ENCODE measurements at regions not wholly inside any gene's neighbourhood (a gene's known extent, or its start where the extent isn't known, plus 50 kb on each side); places are given as distances from the start of the nearest gene placed in this dataset.

- POLR2A ChIA-PET = no interaction called here
- no peaks in the 10 kb centered on the region for H3K4me1 Mint-ChIP-seq (ENCODE audit: insufficient read depth, unreplicated experiment)
- no peak for DNase-seq (ENCODE audit: unreplicated experiment)
- H3K9me3 Mint-ChIP-seq (ENCODE audit: unreplicated experiment) = no peaks in the 10 kb centered on the region
- TF ChIP-seq, protein P1, sequence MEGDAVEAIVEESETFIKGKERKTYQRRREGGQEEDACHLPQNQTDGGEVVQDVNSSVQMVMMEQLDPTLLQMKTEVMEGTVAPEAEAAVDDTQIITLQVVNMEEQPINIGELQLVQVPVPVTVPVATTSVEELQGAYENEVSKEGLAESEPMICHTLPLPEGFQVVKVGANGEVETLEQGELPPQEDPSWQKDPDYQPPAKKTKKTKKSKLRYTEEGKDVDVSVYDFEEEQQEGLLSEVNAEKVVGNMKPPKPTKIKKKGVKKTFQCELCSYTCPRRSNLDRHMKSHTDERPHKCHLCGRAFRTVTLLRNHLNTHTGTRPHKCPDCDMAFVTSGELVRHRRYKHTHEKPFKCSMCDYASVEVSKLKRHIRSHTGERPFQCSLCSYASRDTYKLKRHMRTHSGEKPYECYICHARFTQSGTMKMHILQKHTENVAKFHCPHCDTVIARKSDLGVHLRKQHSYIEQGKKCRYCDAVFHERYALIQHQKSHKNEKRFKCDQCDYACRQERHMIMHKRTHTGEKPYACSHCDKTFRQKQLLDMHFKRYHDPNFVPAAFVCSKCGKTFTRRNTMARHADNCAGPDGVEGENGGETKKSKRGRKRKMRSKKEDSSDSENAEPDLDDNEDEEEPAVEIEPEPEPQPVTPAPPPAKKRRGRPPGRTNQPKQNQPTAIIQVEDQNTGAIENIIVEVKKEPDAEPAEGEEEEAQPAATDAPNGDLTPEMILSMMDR (IDR thresholded peaks at IDR 0.05; ENCODE audit: unreplicated experiment) = no peak
- H3K4me3 Mint-ChIP-seq (ENCODE audit: unreplicated experiment) = no peak overlapping the region
- H3K27ac Mint-ChIP-seq (ENCODE audit: low read depth, unreplicated experiment) = no peak overlapping the region
- H3K36me3 Mint-ChIP-seq (ENCODE audit: insufficient read depth, unreplicated experiment) = no peaks in the 10 kb centered on the region
- intact Hi-C loops (cut with micrococcal nuclease) = no loop called here
- CTCF ChIA-PET = no interaction called here
- H3K27me3 Mint-ChIP-seq (ENCODE audit: insufficient read depth, unreplicated experiment) = no peaks in the 10 kb centered on the region
- BruUV-seq (replicated peaks) = no TSS peak
Observed at GRCh38 chr12:58616618-58617017, 303.7 kb downstream of the LRIG3 start.

DNA sequence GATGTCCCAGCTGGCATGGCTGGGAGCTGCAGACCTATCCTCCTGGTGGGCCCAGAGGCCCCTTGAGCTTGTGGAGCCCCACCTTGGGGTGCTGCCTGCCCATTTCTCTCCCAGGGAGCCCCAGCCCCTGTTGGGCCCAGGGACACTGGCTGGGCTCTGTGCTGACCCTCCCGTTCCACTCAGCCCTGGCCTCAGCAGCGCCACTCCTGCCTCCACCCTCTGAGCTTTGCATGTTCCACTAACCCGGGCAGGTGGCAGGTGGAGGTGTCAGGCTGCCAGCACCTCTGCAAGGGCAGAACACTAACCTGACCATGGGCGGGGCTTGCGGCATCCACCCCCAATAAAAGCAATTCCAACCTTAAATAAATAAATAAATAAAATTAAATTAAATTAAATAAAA is 299.2 kb downstream of the LRIG3 start:
- TF ChIP-seq, protein P1 (IDR thresholded peaks at IDR 0.05; ENCODE audit: unreplicated experiment) = no peak
- no peaks in the 10 kb centered on the region for H3K4me1 Mint-ChIP-seq (ENCODE audit: insufficient read depth, unreplicated experiment)
- ChIA-PET POLR2A (no interaction called here), CTCF (no interaction called here)
- no peaks in the 10 kb centered on the region for H3K27me3 Mint-ChIP-seq (ENCODE audit: insufficient read depth, unreplicated experiment)
- no peak overlapping the region for H3K27ac Mint-ChIP-seq (ENCODE audit: low read depth, unreplicated experiment)
- no peaks in the 10 kb centered on the region for H3K36me3 Mint-ChIP-seq (ENCODE audit: insufficient read depth, unreplicated experiment)
- H3K9me3 Mint-ChIP-seq (ENCODE audit: unreplicated experiment) = no peaks in the 10 kb centered on the region
- DNase-seq (ENCODE audit: unreplicated experiment) = no peak
- intact Hi-C loops (cut with micrococcal nuclease) = no loop called here
- BruUV-seq (replicated peaks) = no TSS peak
- no peak overlapping the region for H3K4me3 Mint-ChIP-seq (ENCODE audit: unreplicated experiment)

- ChIA-PET POLR2A (interaction anchor here (0.6 kb wide), 1 partner anchor 9 kb away, joined by 3 read pairs; no protein-coding TSS in a partner anchor), CTCF (no interaction called here)
- no peaks in the 10 kb centered on the region for H3K9me3 Mint-ChIP-seq (ENCODE audit: unreplicated experiment)
- TF ChIP-seq, protein P1 (IDR thresholded peaks at IDR 0.05; ENCODE audit: unreplicated experiment) = no peak
- no peak overlapping the region for H3K4me3 Mint-ChIP-seq (ENCODE audit: unreplicated experiment)
- no peak overlapping the region for H3K27ac Mint-ChIP-seq (ENCODE audit: low read depth, unreplicated experiment)
- H3K36me3 Mint-ChIP-seq (ENCODE audit: insufficient read depth, unreplicated experiment) = no peaks in the 10 kb centered on the region
- no peaks in the 10 kb centered on the region for H3K27me3 Mint-ChIP-seq (ENCODE audit: insufficient read depth, unreplicated experiment)
- no TSS peak for BruUV-seq (replicated peaks)
- peak; percentile 26 for DNase-seq (ENCODE audit: unreplicated experiment)
- intact Hi-C loops (cut with micrococcal nuclease) = no loop called here
- H3K4me1 Mint-ChIP-seq (ENCODE audit: insufficient read depth, unreplicated experiment) = no peaks in the 10 kb centered on the region
Observed at GRCh38 chr12:58629376-58629775, 290.9 kb downstream of the LRIG3 start.

GRCh38 chr12:58633479-58633878 is 286.8 kb downstream of the LRIG3 start:
- H3K27me3 Mint-ChIP-seq (ENCODE audit: insufficient read depth, unreplicated experiment) = no peaks in the 10 kb centered on the region
- no peaks in the 10 kb centered on the region for H3K9me3 Mint-ChIP-seq (ENCODE audit: unreplicated experiment)
- TF ChIP-seq, protein P1 (IDR thresholded peaks at IDR 0.05; ENCODE audit: unreplicated experiment) = no peak
- H3K27ac Mint-ChIP-seq (ENCODE audit: low read depth, unreplicated experiment) = no peak overlapping the region
- no peaks in the 10 kb centered on the region for H3K4me1 Mint-ChIP-seq (ENCODE audit: insufficient read depth, unreplicated experiment)
- intact Hi-C loops (cut with micrococcal nuclease) = no loop called here
- no TSS peak for BruUV-seq (replicated peaks)
- POLR2A ChIA-PET = no interaction called here
- DNase-seq (ENCODE audit: unreplicated experiment) = no peak
- no peak overlapping the region for H3K4me3 Mint-ChIP-seq (ENCODE audit: unreplicated experiment)
- CTCF ChIA-PET = interaction anchor here (0.9 kb wide), 1 partner anchor 8 kb away, joined by 3 read pairs; no protein-coding TSS in a partner anchor
- H3K36me3 Mint-ChIP-seq (ENCODE audit: insufficient read depth, unreplicated experiment) = no peaks in the 10 kb centered on the region

All from MCF 10A (cell line).